ENCODE measurements at regions not wholly inside any gene's neighbourhood (a gene's known extent, or its start where the extent isn't known, plus 50 kb on each side); places are given as distances from the start of the nearest gene placed in this dataset.

GRCh38 chr2:226213717-226214116, 585.9 kb downstream of the IRS1 start:
- TF ChIP-seq POLR2AphosphoS5 (IDR thresholded peaks at IDR 0.05) (no peak), POLR2A (IDR thresholded peaks at IDR 0.05) (no peak), EP300 (IDR thresholded peaks at IDR 0.05) (no peak), CTCF (IDR thresholded peaks at IDR 0.05) (no peak)
- H3K27ac ChIP-seq, result no peak overlapping the region
- no peaks in the 10 kb centered on the region for H3K27me3 ChIP-seq
- 57% methylated on average over 4 of the region's 4 CpGs for WGBS
- peaks cover 16% of the 10 kb centered on the region for H3K4me1 ChIP-seq
- H3K36me3 ChIP-seq, result no peaks in the 10 kb centered on the region
- no peak for DNase-seq (ENCODE audit: low spot score in 2 of 2)
- H3K4me3 ChIP-seq, result no peak overlapping the region
- H3K9me3 ChIP-seq, result no peaks in the 10 kb centered on the region

- no peak overlapping the region for H3K27ac ChIP-seq
- TF ChIP-seq POLR2A (IDR thresholded peaks at IDR 0.05) (no peak), POLR2AphosphoS5 (IDR thresholded peaks at IDR 0.05) (no peak), CTCF (IDR thresholded peaks at IDR 0.05) (no peak), EP300 (IDR thresholded peaks at IDR 0.05) (no peak)
- H3K4me3 ChIP-seq, result no peak overlapping the region
- DNase-seq (ENCODE audit: low spot score in 2 of 2), result no peak
- no peaks in the 10 kb centered on the region for H3K36me3 ChIP-seq
- H3K27me3 ChIP-seq, result no peaks in the 10 kb centered on the region
- H3K9me3 ChIP-seq, result no peaks in the 10 kb centered on the region
- WGBS, result 32% methylated on average over 1 of the region's 1 CpG
- H3K4me1 ChIP-seq, result peaks cover 16% of the 10 kb centered on the region
These were observed 588.2 kb downstream of the IRS1 start for GRCh38 chr2:226211439-226211838.

- 78% methylated on average over 2 of the region's 2 CpGs for WGBS
- no peak for DNase-seq (ENCODE audit: low spot score in 2 of 2)
- Histone ChIP-seq H3K36me3 (no peaks in the 10 kb centered on the region), H3K27me3 (no peaks in the 10 kb centered on the region), H3K4me3 (no peak overlapping the region), H3K9me3 (no peaks in the 10 kb centered on the region), H3K27ac (no peak overlapping the region), H3K4me1 (peaks cover 16% of the 10 kb centered on the region)
- TF ChIP-seq CTCF (IDR thresholded peaks at IDR 0.05), result no peak
- TF ChIP-seq POLR2A (IDR thresholded peaks at IDR 0.05), result no peak
- TF ChIP-seq POLR2AphosphoS5 (IDR thresholded peaks at IDR 0.05), result no peak
- TF ChIP-seq EP300 (IDR thresholded peaks at IDR 0.05), result no peak
These were observed 590.9 kb downstream of the IRS1 start for GRCh38 chr2:226208726-226209125.

- H3K27me3 ChIP-seq, result no peaks in the 10 kb centered on the region
- WGBS, result 70% methylated on average over 5 of the region's 5 CpGs
- TF ChIP-seq CTCF (IDR thresholded peaks at IDR 0.05) (no peak), POLR2AphosphoS5 (IDR thresholded peaks at IDR 0.05) (no peak), EP300 (IDR thresholded peaks at IDR 0.05) (no peak), POLR2A (IDR thresholded peaks at IDR 0.05) (no peak)
- H3K27ac ChIP-seq, result no peak overlapping the region
- H3K4me3 ChIP-seq, result no peak overlapping the region
- no peaks in the 10 kb centered on the region for H3K9me3 ChIP-seq
- peak in 1 of 2 donors; percentile 63 for DNase-seq (ENCODE audit: low spot score in 2 of 2)
- H3K36me3 ChIP-seq, result no peaks in the 10 kb centered on the region
- peaks cover 16% of the 10 kb centered on the region for H3K4me1 ChIP-seq
These were observed 591.9 kb downstream of the IRS1 start for GRCh38 chr2:226207671-226208070.

- WGBS, result 83% methylated on average over 2 of the region's 2 CpGs
- Histone ChIP-seq H3K9me3 (no peaks in the 10 kb centered on the region), H3K4me3 (no peak overlapping the region), H3K36me3 (no peaks in the 10 kb centered on the region), H3K27me3 (no peaks in the 10 kb centered on the region), H3K4me1 (no peaks in the 10 kb centered on the region), H3K27ac (no peak overlapping the region)
- TF ChIP-seq POLR2A (IDR thresholded peaks at IDR 0.05), result no peak
- TF ChIP-seq CTCF (IDR thresholded peaks at IDR 0.05), result no peak
- TF ChIP-seq POLR2AphosphoS5 (IDR thresholded peaks at IDR 0.05), result no peak
- TF ChIP-seq EP300 (IDR thresholded peaks at IDR 0.05), result no peak
- no peak for DNase-seq (ENCODE audit: low spot score in 2 of 2)
These were observed 600.1 kb downstream of the IRS1 start for GRCh38 chr2:226199555-226199954.
